Suprapubic skin (tissue), 4 donors: ENCODE measurements at regions not wholly inside any gene's neighbourhood (a gene's known extent, or its start where the extent isn't known, plus 50 kb on each side); places are given as distances from the start of the nearest gene placed in this dataset.

Source experiments
- DNase-seq, 2 donors: peaks; one replicate each; pipeline ENCODE4 v3.0.0-alpha.2; 2019; ENCODE audit warnings: low spot score in 2 of 2
- H3K27ac ChIP-seq: fragments of 200-600 bp; sonication (generic); one replicate; pipeline ENCODE4 v1.5.1; 2019
- H3K27me3 ChIP-seq: fragments of 200-600 bp; sonication (generic); one replicate; pipeline ENCODE4 v1.5.1; 2019
- H3K36me3 ChIP-seq: fragments of 200-600 bp; sonication (generic); one replicate; pipeline ENCODE4 v1.5.1; 2019
- H3K4me1 ChIP-seq: fragments of 200-600 bp; sonication (generic); one replicate; pipeline ENCODE4 v1.5.1; 2019
- H3K4me3 ChIP-seq: fragments of 200-600 bp; sonication (generic); one replicate; pipeline ENCODE4 v1.5.1; 2019; ENCODE audit warnings: mild to moderate bottlenecking
- H3K9me3 ChIP-seq: fragments of 200-600 bp; sonication (generic); one replicate; pipeline ENCODE4 v1.5.1; 2019
- EP300 ChIP-seq: sonication (generic); formaldehyde crosslinking; IDR thresholded peaks from one replicate; pipeline ENCODE4 v1.6.1; 2017; ENCODE audit warnings: antibody characterized with exemption
- POLR2A ChIP-seq, 2 donors: fragments of 450-650 bp; IDR thresholded peaks; one replicate each; pipeline ENCODE4 v1.6.1; 2017; ENCODE audit warnings: antibody characterized with exemption in 2 of 2, mild to moderate bottlenecking in 2 of 2, moderate library complexity in 2 of 2
- POLR2AphosphoS5 ChIP-seq, 3 donors: sonication (generic); formaldehyde crosslinking; IDR thresholded peaks; one replicate each; pipeline ENCODE4 v1.6.1; 2017; ENCODE audit warnings: antibody characterized with exemption in 3 of 3
- WGBS: methylation state at CpG from one replicate; pipeline ENCODE4 v1.1.5; 2018; 5-methylcytosine and 5-hydroxymethylcytosine counted together
- TF ChIP-seq, protein P1 (sequence below), 2 donors: fragments of 200-600 bp in 1 of 2; fragments of 450-650 bp in 1 of 2; sonication (generic) in 1 of 2; IDR thresholded peaks; one replicate each; pipeline ENCODE4 v1.5.1; 2016 to 2019; ENCODE audit warnings: antibody characterized with exemption in 2 of 2, mild to moderate bottlenecking in 1 of 2, moderate library complexity in 1 of 2

DNA sequence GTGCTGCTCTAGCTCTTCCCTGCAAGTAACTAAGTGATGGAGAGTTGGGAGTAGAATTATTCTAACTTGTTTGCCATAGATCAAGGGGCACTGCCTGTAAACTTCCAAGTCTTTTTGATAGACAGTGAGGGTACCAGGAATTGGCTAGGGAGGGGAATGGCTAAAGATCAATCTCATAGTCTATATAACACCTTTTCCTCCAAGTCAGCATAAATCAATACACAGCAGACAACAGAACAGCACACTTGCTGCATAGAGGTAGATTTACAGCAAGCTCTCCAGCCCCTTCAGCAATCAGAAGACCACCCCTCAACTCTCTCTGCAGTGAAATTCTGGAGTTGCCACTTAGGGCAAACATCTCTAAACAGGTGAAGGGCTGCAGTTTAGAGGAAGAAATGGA lies 643.5 kb upstream of the KLF4 start:
- no peaks in the 10 kb centered on the region for H3K4me1 ChIP-seq
- DNase-seq: no peak
- H3K9me3 ChIP-seq: no peaks in the 10 kb centered on the region
- TF ChIP-seq POLR2A (IDR thresholded peaks at IDR 0.05) (no peak), POLR2AphosphoS5 (IDR thresholded peaks at IDR 0.05) (no peak), EP300 (no peak)
- TF ChIP-seq, protein P1, sequence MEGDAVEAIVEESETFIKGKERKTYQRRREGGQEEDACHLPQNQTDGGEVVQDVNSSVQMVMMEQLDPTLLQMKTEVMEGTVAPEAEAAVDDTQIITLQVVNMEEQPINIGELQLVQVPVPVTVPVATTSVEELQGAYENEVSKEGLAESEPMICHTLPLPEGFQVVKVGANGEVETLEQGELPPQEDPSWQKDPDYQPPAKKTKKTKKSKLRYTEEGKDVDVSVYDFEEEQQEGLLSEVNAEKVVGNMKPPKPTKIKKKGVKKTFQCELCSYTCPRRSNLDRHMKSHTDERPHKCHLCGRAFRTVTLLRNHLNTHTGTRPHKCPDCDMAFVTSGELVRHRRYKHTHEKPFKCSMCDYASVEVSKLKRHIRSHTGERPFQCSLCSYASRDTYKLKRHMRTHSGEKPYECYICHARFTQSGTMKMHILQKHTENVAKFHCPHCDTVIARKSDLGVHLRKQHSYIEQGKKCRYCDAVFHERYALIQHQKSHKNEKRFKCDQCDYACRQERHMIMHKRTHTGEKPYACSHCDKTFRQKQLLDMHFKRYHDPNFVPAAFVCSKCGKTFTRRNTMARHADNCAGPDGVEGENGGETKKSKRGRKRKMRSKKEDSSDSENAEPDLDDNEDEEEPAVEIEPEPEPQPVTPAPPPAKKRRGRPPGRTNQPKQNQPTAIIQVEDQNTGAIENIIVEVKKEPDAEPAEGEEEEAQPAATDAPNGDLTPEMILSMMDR (IDR thresholded peaks at IDR 0.05): no peak
- H3K27me3 ChIP-seq: no peaks in the 10 kb centered on the region
- no peak overlapping the region for H3K27ac ChIP-seq
- H3K4me3 ChIP-seq: no peak overlapping the region
- no peaks in the 10 kb centered on the region for H3K36me3 ChIP-seq

DNA sequence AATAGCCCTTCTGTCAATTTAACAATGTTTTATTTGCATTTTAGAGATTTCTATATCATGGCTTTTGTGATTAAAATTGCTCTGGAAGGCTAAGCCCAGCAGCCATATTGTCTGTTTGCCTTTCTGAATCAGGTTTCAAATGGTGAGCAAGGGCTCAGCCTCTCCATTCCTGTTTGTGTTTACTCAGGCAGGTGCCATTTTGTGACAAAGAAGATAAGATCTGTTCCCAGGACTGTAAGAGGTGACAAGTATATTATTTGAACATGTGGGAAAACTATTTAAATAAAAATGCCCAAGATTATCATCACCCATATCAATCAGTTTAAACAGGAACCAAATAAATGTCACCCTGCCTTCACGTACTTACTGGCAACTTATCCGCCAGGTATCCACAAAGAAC lies 641.3 kb upstream of the KLF4 start:
- H3K4me3 ChIP-seq: no peak overlapping the region
- WGBS: 85% methylated on average over 2 of the region's 2 CpGs
- no peaks in the 10 kb centered on the region for H3K9me3 ChIP-seq
- TF ChIP-seq, protein P1 (IDR thresholded peaks at IDR 0.05): no peak
- TF ChIP-seq POLR2A (IDR thresholded peaks at IDR 0.05): no peak
- TF ChIP-seq POLR2AphosphoS5 (IDR thresholded peaks at IDR 0.05): no peak
- no peak for TF ChIP-seq EP300
- no peak overlapping the region for H3K27ac ChIP-seq
- no peaks in the 10 kb centered on the region for H3K27me3 ChIP-seq
- H3K36me3 ChIP-seq: no peaks in the 10 kb centered on the region
- H3K4me1 ChIP-seq: no peaks in the 10 kb centered on the region
- DNase-seq: no peak

DNA sequence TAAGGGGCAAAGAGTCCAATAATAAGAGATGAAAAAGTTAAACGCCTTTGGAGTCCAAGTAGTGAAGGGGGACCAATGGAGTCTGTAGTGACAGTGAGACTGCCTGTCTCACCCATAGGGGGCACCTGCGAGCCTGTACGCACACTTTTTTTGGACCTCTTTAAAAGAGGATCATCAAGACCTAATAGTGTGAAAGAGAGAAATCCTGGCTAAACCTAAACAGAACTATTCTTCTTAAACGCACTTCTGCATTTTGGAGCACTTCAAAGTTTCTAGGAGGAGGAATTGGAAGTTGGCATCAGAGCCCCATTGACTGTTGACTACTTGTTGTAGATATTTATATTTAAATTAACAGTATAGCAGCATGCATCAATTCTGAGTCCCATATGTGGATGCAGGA lies 636.1 kb upstream of the KLF4 start:
- no peaks in the 10 kb centered on the region for H3K4me1 ChIP-seq
- 84% methylated on average over 4 of the region's 4 CpGs for WGBS
- no peak for DNase-seq
- no peaks in the 10 kb centered on the region for H3K27me3 ChIP-seq
- H3K9me3 ChIP-seq: no peaks in the 10 kb centered on the region
- H3K27ac ChIP-seq: no peak overlapping the region
- H3K4me3 ChIP-seq: no peak overlapping the region
- TF ChIP-seq EP300 (no peak), POLR2AphosphoS5 (IDR thresholded peaks at IDR 0.05) (no peak)
- TF ChIP-seq, protein P1 (IDR thresholded peaks at IDR 0.05): no peak
- no peaks in the 10 kb centered on the region for H3K36me3 ChIP-seq

DNA sequence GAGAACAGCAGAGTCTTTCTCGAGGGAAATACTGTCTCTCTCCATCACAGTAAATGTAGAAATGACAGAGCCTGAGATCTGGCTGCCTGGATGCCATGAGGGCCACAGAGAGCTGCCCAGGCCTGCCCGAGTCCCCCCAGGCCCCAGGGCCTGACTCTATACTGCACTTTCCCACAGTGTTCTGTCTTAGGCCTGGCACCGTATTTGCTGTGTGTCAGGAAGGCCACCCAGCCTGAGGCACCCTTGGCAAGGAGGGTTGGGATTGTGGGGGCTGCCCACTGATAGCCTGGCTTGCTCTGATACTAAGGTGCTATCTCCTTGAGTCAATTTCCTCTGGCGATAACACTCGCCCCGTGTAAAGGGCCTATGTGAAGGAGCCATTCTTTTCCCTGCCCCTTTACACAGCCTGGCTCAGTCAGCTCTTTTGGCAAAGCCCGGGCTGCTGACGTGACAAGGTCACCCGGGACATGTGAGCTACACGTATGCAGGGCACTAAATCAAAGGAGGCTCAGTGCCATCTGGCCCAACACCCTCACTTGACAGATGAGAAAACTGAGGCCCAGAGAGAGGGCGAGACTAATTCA lies 630.1 kb upstream of the KLF4 start:
- DNase-seq: no peak
- no peak overlapping the region for H3K27ac ChIP-seq
- TF ChIP-seq EP300 (no peak), POLR2AphosphoS5 (IDR thresholded peaks at IDR 0.05) (no peak), POLR2A (IDR thresholded peaks at IDR 0.05) (no peak)
- TF ChIP-seq, protein P1 (IDR thresholded peaks at IDR 0.05): no peak

DNA sequence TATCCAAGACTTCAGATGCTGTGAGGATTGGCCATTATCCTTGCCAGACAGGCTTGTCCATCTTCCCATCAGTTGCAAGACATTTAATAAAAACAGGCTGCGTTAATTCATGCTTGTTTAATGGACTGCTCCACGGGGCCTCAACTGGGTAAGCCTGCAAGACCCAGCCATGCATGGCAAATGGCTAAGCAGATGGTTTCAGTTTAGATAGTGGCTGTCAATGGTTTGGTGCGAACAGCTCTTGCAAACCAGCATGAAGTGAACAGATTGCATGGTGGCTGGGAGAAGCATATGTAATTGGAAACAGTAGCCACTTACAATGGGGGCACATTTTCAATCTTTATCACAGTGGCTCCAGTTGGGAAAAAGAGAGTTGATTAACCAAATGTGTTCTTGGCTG lies 628.2 kb upstream of the KLF4 start:
- Histone ChIP-seq H3K4me3 (no peak overlapping the region), H3K4me1 (peaks cover 5% of the 10 kb centered on the region), H3K9me3 (no peaks in the 10 kb centered on the region), H3K27ac (no peak overlapping the region), H3K27me3 (no peaks in the 10 kb centered on the region), H3K36me3 (no peaks in the 10 kb centered on the region)
- TF ChIP-seq EP300 (no peak), POLR2AphosphoS5 (IDR thresholded peaks at IDR 0.05) (no peak), POLR2A (IDR thresholded peaks at IDR 0.05) (no peak)
- TF ChIP-seq, protein P1 (IDR thresholded peaks at IDR 0.05): no peak
- DNase-seq: no peak
- 82% methylated on average over 3 of the region's 3 CpGs for WGBS

More for the DNA sequence above, 630.1 kb upstream of the KLF4 start:
- 76% methylated on average over 4 of the region's 11 CpGs for WGBS
- Histone ChIP-seq H3K4me1 (peaks cover 5% of the 10 kb centered on the region), H3K9me3 (no peaks in the 10 kb centered on the region), H3K27me3 (no peaks in the 10 kb centered on the region), H3K4me3 (no peak overlapping the region), H3K36me3 (no peaks in the 10 kb centered on the region)
